Erythroblast (primary cell): ENCODE measurements at regions not wholly inside any gene's neighbourhood (a gene's known extent, or its start where the extent isn't known, plus 50 kb on each side); places are given as distances from the start of the nearest gene placed in this dataset.

Source experiments
- GATA1 ChIP-seq: IDR thresholded peaks from 2 replicates; pipeline ENCODE4 v1.6.1; 2011; ENCODE audit warnings: low read depth, mild to moderate bottlenecking, control low read depth, low read length, moderate library complexity
- POLR2A ChIP-seq: IDR thresholded peaks from 2 replicates; pipeline ENCODE4 v1.6.1; 2011; ENCODE audit warnings: mild to moderate bottlenecking, low read length

DNA sequence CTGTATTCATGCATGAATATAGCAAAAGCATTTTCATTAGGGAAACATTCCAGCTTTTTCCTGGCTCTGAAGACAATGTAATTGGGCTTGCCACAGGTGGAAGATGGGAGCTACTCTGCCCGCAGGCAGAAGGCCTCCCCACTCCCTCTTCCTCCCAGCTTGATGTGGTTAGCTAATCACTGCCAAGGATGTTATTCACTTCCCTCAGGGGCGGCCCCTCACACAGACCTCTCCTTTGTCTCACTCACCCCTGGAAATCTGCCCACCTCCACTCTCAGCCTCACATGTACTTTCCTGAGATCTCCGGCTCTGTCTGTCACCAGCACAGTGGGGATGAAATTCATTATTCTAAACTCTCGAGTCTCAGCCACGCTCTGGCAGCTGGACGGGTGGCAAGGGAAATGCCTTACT is 100.7 kb downstream of the ANKRD60 start:
- no peak for TF ChIP-seq POLR2A
- no peak for TF ChIP-seq GATA1
